ENCODE measurements at regions not wholly inside any gene's neighbourhood (a gene's known extent, or its start where the extent isn't known, plus 50 kb on each side); places are given as distances from the start of the nearest gene placed in this dataset.

DNA sequence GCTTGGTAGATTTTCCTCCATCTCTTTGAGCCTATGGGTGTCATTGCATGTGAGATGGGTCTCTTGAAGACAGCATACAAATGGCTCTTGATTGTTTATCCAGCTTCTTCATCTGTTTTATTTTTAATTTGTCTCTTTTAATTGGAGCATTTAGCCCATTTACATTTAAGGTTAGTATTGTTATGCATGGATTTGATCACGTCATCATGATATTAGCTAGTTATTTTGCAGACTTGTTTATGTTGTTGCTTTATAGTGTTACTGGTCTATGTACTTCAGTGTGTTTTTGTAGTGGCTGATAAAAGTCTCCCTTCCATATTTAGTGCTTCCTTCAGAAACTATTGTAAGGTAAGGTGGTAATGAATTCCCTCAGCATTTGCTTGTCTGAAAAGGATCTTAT is 78.6 kb upstream of the RGMB start:
- TF ChIP-seq, protein P1, sequence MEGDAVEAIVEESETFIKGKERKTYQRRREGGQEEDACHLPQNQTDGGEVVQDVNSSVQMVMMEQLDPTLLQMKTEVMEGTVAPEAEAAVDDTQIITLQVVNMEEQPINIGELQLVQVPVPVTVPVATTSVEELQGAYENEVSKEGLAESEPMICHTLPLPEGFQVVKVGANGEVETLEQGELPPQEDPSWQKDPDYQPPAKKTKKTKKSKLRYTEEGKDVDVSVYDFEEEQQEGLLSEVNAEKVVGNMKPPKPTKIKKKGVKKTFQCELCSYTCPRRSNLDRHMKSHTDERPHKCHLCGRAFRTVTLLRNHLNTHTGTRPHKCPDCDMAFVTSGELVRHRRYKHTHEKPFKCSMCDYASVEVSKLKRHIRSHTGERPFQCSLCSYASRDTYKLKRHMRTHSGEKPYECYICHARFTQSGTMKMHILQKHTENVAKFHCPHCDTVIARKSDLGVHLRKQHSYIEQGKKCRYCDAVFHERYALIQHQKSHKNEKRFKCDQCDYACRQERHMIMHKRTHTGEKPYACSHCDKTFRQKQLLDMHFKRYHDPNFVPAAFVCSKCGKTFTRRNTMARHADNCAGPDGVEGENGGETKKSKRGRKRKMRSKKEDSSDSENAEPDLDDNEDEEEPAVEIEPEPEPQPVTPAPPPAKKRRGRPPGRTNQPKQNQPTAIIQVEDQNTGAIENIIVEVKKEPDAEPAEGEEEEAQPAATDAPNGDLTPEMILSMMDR (IDR thresholded peaks at IDR 0.05) = no peak
- TF ChIP-seq POLR2A (IDR thresholded peaks at IDR 0.05) (no peak), POLR2AphosphoS5 (IDR thresholded peaks at IDR 0.05) (no peak)
